ENCODE measurements at regions not wholly inside any gene's neighbourhood (a gene's known extent, or its start where the extent isn't known, plus 50 kb on each side); places are given as distances from the start of the nearest gene placed in this dataset.
"Not testable (repeated sequence)": the region's sequence is repeated elsewhere in the genome, so short reads cannot be mapped to it uniquely, and the experiment has no call there.

DNA sequence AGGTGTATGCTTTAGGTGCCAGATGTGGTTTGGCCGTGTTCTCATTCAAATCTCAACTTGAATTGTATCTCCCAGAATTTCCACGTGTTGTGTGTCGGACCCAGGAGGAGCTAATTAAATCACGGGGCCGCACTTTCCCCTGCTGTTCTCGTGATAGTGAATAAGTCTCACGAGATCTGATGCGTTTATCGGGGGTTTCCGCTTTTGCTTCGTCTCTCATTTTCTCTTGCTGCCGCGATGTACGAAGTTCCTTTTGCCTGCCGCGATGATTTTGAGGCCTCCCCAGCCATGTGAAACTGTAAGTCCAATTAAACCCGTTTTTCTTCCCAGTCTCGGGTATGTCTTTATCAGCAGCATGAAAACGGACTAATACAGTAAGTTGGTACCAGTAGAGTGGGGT is 244.0 kb downstream of the ARL4A start:
- H3K9ac ChIP-seq (ENCODE audit: low read length); POLR2A ChIA-PET; H3K27me3 ChIP-seq (ENCODE audit: insufficient read depth, low read length); CTCF ChIA-PET; H3K79me2 ChIP-seq (ENCODE audit: insufficient read depth, low read length); RAD21 ChIA-PET (ENCODE audit: low non-redundant PET in 1 of 2, low total read pairs in 2 of 2, uncharacterized antibody in 2 of 2, unreplicated experiment in 2 of 2); DNase-seq (ENCODE audit: low read depth, low spot score); H3K4me2 ChIP-seq (ENCODE audit: low read length); H3K36me3 ChIP-seq (ENCODE audit: control insufficient read depth in 1 of 2, insufficient read depth in 2 of 2, low read length in 2 of 2); ATAC-seq; intact Hi-C loops (cut with micrococcal nuclease); H3K4me1 ChIP-seq (ENCODE audit: control insufficient read depth in 1 of 2, insufficient read depth in 2 of 2, low read length in 2 of 2); H3K9me2 ChIP-seq (ENCODE audit: insufficient read depth); H3K4me3 ChIP-seq (replicated peaks in 1 of 2; ENCODE audit: low read depth in 1 of 2, low read length in 2 of 2); H3K9me3 ChIP-seq (ENCODE audit: control insufficient read depth in 1 of 2, insufficient read depth in 1 of 2, low read depth in 1 of 2, low read length in 2 of 2); H4K20me1 ChIP-seq (ENCODE audit: insufficient read depth); BruUV-seq (replicated peaks); H2AFZ ChIP-seq (ENCODE audit: low read depth, low read length, poor library complexity, severe bottlenecking); H3K27ac ChIP-seq (ENCODE audit: low read depth, low read length): not testable (repeated sequence)

GRCh38 chr7:12939694-12940093 is 252.3 kb downstream of the ARL4A start:
- no peaks in the 10 kb centered on the region for H3K36me3 ChIP-seq (ENCODE audit: control insufficient read depth in 1 of 2, insufficient read depth in 2 of 2, low read length in 2 of 2)
- RAD21 ChIA-PET (ENCODE audit: low non-redundant PET in 1 of 2, low total read pairs in 2 of 2, uncharacterized antibody in 2 of 2, unreplicated experiment in 2 of 2) = no interaction called here

More at GRCh38 chr7:12939694-12940093, 252.3 kb downstream of the ARL4A start:
- Histone ChIP-seq H3K27ac (ENCODE audit: low read depth, low read length) (no peak overlapping the region), H3K27me3 (ENCODE audit: insufficient read depth, low read length) (no peaks in the 10 kb centered on the region), H3K9ac (ENCODE audit: low read length) (no peak overlapping the region), H3K79me2 (ENCODE audit: insufficient read depth, low read length) (no peaks in the 10 kb centered on the region), H3K4me3 (replicated peaks in 1 of 2; ENCODE audit: low read depth in 1 of 2, low read length in 2 of 2) (no peak overlapping the region), H4K20me1 (ENCODE audit: insufficient read depth) (no peaks in the 10 kb centered on the region), H3K9me3 (ENCODE audit: control insufficient read depth in 1 of 2, insufficient read depth in 1 of 2, low read depth in 1 of 2, low read length in 2 of 2) (peaks cover 0 to 2% of the 10 kb centered on the region in 2 experiments; a peak in 1 of 4 replicates), H2AFZ (ENCODE audit: low read depth, low read length, poor library complexity, severe bottlenecking) (no peak overlapping the region), H3K4me2 (ENCODE audit: low read length) (no peak overlapping the region), H3K9me2 (ENCODE audit: insufficient read depth) (no peaks in the 10 kb centered on the region), H3K4me1 (ENCODE audit: control insufficient read depth in 1 of 2, insufficient read depth in 2 of 2, low read length in 2 of 2) (peaks cover 0 to 5% of the 10 kb centered on the region in 2 experiments; a peak in 1 of 4 replicates)
- TF ChIP-seq REST (IDR thresholded peaks at IDR 0.05; ENCODE audit: low read depth) = no peak
- TF ChIP-seq EZH2phosphoT487 (IDR thresholded peaks at IDR 0.05; ENCODE audit: borderline replicate concordance) = no peak
- TF ChIP-seq ZNF274 (IDR thresholded peaks at IDR 0.05; ENCODE audit: low read depth, low read length) = no peak
- no peak for TF ChIP-seq SP1 (IDR thresholded peaks at IDR 0.05; ENCODE audit: low read depth)
- no peak for TF ChIP-seq YY1 (IDR thresholded peaks at IDR 0.05; ENCODE audit: extremely low read depth, insufficient replicate concordance, low read depth, low read length)
- TF ChIP-seq CEBPB (IDR thresholded peaks at IDR 0.05; ENCODE audit: low read depth) = no peak
- TF ChIP-seq POLR2AphosphoS5 (IDR thresholded peaks at IDR 0.05; ENCODE audit: low read depth, low read length) = no peak
- no peak for TF ChIP-seq MAX (IDR thresholded peaks at IDR 0.05)
- no peak for TF ChIP-seq TCF7L2 (IDR thresholded peaks at IDR 0.05; ENCODE audit: borderline replicate concordance, extremely low read depth, insufficient read depth, insufficient read length)
- TF ChIP-seq POLR2A (IDR thresholded peaks at IDR 0.05; ENCODE audit: borderline replicate concordance, extremely low read depth, insufficient read depth, insufficient read length) = no peak
- no peak for TF ChIP-seq ELF1 (IDR thresholded peaks at IDR 0.05; ENCODE audit: borderline replicate concordance, low read depth)
- TF ChIP-seq ZBTB33 (IDR thresholded peaks at IDR 0.05; ENCODE audit: extremely low read depth, insufficient replicate concordance, low read length) = no peak
- no peak for DNase-seq (ENCODE audit: low read depth, low spot score)
- ATAC-seq = no peak
- intact Hi-C loops (cut with micrococcal nuclease) = no loop called here
- no TSS peak for BruUV-seq (replicated peaks)
- CTCF ChIA-PET = no interaction called here
- POLR2A ChIA-PET = no interaction called here

All from HCT116 (cell line).